Prostate gland (tissue), 2 donors: ENCODE measurements at regions not wholly inside any gene's neighbourhood (a gene's known extent, or its start where the extent isn't known, plus 50 kb on each side); places are given as distances from the start of the nearest gene placed in this dataset.

Source experiments
- POLR2AphosphoS5 ChIP-seq: sonication (generic); formaldehyde crosslinking; IDR thresholded peaks from one replicate; pipeline ENCODE4 v1.6.1; 2017; ENCODE audit warnings: antibody characterized with exemption
- TF ChIP-seq, protein P1 (sequence below), 4 experiments: fragments of 200-600 bp in 2 of 4; fragments of 450-650 bp in 2 of 4; sonication (generic) in 2 of 4; IDR thresholded peaks; 1 replicate in 3 of 4; 2 replicates in 1 of 4; pipeline ENCODE4 v1.5.1; 2016 to 2019; ENCODE audit warnings: antibody characterized with exemption in 4 of 4, mild to moderate bottlenecking in 2 of 4, moderate library complexity in 2 of 4

DNA sequence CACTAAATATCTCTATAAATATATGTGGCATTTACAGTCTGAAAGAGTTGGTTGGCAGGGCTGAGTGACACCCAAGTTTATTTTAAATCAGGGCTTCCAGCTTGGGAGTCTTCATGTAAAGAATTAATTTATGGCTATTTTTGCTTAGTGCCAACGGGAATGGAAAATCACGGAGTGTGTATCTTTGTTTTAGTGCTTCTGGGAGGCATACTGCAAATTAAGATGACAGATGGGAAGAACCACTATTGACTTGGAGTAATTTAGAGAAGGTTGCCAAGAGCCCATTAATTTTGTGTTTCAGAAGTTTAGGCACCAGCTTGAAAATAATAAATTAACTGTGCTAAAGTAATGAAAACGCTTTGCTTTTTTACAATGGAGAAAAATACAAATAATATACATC lies 135.2 kb downstream of the GPR37 start:
- TF ChIP-seq, protein P1, sequence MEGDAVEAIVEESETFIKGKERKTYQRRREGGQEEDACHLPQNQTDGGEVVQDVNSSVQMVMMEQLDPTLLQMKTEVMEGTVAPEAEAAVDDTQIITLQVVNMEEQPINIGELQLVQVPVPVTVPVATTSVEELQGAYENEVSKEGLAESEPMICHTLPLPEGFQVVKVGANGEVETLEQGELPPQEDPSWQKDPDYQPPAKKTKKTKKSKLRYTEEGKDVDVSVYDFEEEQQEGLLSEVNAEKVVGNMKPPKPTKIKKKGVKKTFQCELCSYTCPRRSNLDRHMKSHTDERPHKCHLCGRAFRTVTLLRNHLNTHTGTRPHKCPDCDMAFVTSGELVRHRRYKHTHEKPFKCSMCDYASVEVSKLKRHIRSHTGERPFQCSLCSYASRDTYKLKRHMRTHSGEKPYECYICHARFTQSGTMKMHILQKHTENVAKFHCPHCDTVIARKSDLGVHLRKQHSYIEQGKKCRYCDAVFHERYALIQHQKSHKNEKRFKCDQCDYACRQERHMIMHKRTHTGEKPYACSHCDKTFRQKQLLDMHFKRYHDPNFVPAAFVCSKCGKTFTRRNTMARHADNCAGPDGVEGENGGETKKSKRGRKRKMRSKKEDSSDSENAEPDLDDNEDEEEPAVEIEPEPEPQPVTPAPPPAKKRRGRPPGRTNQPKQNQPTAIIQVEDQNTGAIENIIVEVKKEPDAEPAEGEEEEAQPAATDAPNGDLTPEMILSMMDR (IDR thresholded peaks at IDR 0.05): no peak
- no peak for TF ChIP-seq POLR2AphosphoS5
